Omental fat pad (tissue), 3 donors: ENCODE measurements at regions not wholly inside any gene's neighbourhood (a gene's known extent, or its start where the extent isn't known, plus 50 kb on each side); places are given as distances from the start of the nearest gene placed in this dataset.

ENCODE experiments used
- ATAC-seq: fragments of 150-250 bp; one replicate; pipeline ENCODE4 v1.9.1; 2016; ENCODE audit warnings: mild to moderate bottlenecking, moderate library complexity; ENCODE audit not compliant: low FRiP score
- DNase-seq: peaks from one replicate; pipeline ENCODE4 v3.0.0-alpha.2; 2019; ENCODE audit warnings: low spot score
- CTCF ChIP-seq, 3 donors: fragments of 450-650 bp; IDR thresholded peaks; one replicate each; pipeline ENCODE4 v1.5.1; 2016 to 2017; ENCODE audit warnings: antibody characterized with exemption in 3 of 3, mild to moderate bottlenecking in 3 of 3, moderate library complexity in 2 of 3

- ATAC-seq, result no peak
Measured at GRCh38 chr7:24024276-24025068, 259.5 kb upstream of the NPY start.

GRCh38 chr7:24025094-24025493, 258.9 kb upstream of the NPY start:
- TF ChIP-seq CTCF (IDR thresholded peaks at IDR 0.05), result no peak
- DNase-seq, result no peak
- no peak for ATAC-seq

More at GRCh38 chr7:24024276-24025068, 259.5 kb upstream of the NPY start:
- TF ChIP-seq CTCF (IDR thresholded peaks at IDR 0.05), result no peak
- no peak for DNase-seq

- DNase-seq (no peak), ATAC-seq (no peak)
- no peak for TF ChIP-seq CTCF (IDR thresholded peaks at IDR 0.05)
Measured at GRCh38 chr7:24025765-24026164, 258.2 kb upstream of the NPY start.

- ATAC-seq (no peak), DNase-seq (no peak)
- no peak for TF ChIP-seq CTCF (IDR thresholded peaks at IDR 0.05)
Measured at GRCh38 chr7:24026351-24026750, 257.6 kb upstream of the NPY start.

GRCh38 chr7:24029068-24029467, 254.9 kb upstream of the NPY start:
- no peak for TF ChIP-seq CTCF (IDR thresholded peaks at IDR 0.05)
- ATAC-seq (no peak), DNase-seq (no peak)

- DNase-seq, result no peak
- ATAC-seq, result no peak
- TF ChIP-seq CTCF (IDR thresholded peaks at IDR 0.05), result no peak
Measured at GRCh38 chr7:24034251-24034650, 249.7 kb upstream of the NPY start.

GRCh38 chr7:24035366-24036032, 248.5 kb upstream of the NPY start:
- ATAC-seq (no peak), DNase-seq (no peak)
- no peak for TF ChIP-seq CTCF (IDR thresholded peaks at IDR 0.05)
